ENCODE measurements at regions not wholly inside any gene's neighbourhood (a gene's known extent, or its start where the extent isn't known, plus 50 kb on each side); places are given as distances from the start of the nearest gene placed in this dataset.

DNA sequence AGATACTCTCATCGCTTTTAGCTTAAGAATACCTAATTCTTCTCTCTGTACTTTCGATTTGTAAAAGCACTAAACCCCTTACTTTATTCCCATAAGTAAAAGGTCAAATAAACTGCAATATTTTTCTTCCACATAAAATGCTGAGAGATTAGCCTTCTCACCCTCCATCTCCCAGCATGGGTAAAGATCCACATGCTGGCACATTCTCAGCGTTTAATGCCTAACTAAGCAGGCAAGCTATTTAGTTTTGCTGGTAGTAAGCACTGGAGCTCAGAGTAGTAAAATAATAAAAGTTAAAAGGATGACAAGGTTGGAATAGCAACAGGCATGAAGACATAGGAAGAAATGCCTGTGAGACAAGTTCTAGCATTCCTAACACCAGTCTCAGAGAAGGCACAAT is 65.9 kb upstream of the NEBL start:
- H2AFZ ChIP-seq (ENCODE audit: low read depth, low read length), result no peak overlapping the region
- no peaks in the 10 kb centered on the region for H3K27me3 ChIP-seq (ENCODE audit: insufficient read depth, low read depth, low read length)
- H3F3A ChIP-seq (ENCODE audit: insufficient read depth, low read length, poor library complexity, severe bottlenecking), result no peaks in the 10 kb centered on the region
- H3K9me2 ChIP-seq (ENCODE audit: insufficient read depth, low read length), result no peaks in the 10 kb centered on the region
- no peak overlapping the region for H3K27ac ChIP-seq (ENCODE audit: low read length)
- H3K4me3 ChIP-seq (ENCODE audit: low read length), result no peak overlapping the region
- H4K20me1 ChIP-seq (ENCODE audit: insufficient read depth), result no peaks in the 10 kb centered on the region
- H3K36me3 ChIP-seq (ENCODE audit: insufficient read depth, low read length), result no peaks in the 10 kb centered on the region
- no peaks in the 10 kb centered on the region for H3K9me3 ChIP-seq (ENCODE audit: low read length)
- H3K9ac ChIP-seq (ENCODE audit: low read length), result no peak overlapping the region
- no peaks in the 10 kb centered on the region for H3K79me2 ChIP-seq (replicated peaks; ENCODE audit: insufficient read depth, low read length)
- TF ChIP-seq MXI1 (conservative IDR thresholded peaks at IDR 0.05; ENCODE audit: poor library complexity, severe bottlenecking) (no peak), RAD21 (conservative IDR thresholded peaks at IDR 0.05) (no peak), TAF1 (IDR thresholded peaks at IDR 0.05; ENCODE audit: low read depth) (no peak), EP300 (conservative IDR thresholded peaks at IDR 0.05; ENCODE audit: poor library complexity, severe bottlenecking) (no peak), SMC3 (conservative IDR thresholded peaks at IDR 0.05; ENCODE audit: poor library complexity) (no peak), POLR2AphosphoS5 (IDR thresholded peaks at IDR 0.05) (no peak), CTCF (IDR thresholded peaks at IDR 0.05; ENCODE audit: poor library complexity, severe bottlenecking) (no peak)
- TF ChIP-seq, protein P1, sequence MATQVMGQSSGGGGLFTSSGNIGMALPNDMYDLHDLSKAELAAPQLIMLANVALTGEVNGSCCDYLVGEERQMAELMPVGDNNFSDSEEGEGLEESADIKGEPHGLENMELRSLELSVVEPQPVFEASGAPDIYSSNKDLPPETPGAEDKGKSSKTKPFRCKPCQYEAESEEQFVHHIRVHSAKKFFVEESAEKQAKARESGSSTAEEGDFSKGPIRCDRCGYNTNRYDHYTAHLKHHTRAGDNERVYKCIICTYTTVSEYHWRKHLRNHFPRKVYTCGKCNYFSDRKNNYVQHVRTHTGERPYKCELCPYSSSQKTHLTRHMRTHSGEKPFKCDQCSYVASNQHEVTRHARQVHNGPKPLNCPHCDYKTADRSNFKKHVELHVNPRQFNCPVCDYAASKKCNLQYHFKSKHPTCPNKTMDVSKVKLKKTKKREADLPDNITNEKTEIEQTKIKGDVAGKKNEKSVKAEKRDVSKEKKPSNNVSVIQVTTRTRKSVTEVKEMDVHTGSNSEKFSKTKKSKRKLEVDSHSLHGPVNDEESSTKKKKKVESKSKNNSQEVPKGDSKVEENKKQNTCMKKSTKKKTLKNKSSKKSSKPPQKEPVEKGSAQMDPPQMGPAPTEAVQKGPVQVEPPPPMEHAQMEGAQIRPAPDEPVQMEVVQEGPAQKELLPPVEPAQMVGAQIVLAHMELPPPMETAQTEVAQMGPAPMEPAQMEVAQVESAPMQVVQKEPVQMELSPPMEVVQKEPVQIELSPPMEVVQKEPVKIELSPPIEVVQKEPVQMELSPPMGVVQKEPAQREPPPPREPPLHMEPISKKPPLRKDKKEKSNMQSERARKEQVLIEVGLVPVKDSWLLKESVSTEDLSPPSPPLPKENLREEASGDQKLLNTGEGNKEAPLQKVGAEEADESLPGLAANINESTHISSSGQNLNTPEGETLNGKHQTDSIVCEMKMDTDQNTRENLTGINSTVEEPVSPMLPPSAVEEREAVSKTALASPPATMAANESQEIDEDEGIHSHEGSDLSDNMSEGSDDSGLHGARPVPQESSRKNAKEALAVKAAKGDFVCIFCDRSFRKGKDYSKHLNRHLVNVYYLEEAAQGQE (IDR thresholded peaks at IDR 0.05; ENCODE audit: borderline replicate concordance), result no peak
- H3K4me2 ChIP-seq (ENCODE audit: low read length), result no peak overlapping the region

GRCh38 chr10:20962165-20962564 is 65.1 kb upstream of the NEBL start:
- TF ChIP-seq MXI1 (conservative IDR thresholded peaks at IDR 0.05; ENCODE audit: poor library complexity, severe bottlenecking), result no peak
- TF ChIP-seq RAD21 (conservative IDR thresholded peaks at IDR 0.05), result no peak
- no peak for TF ChIP-seq POLR2AphosphoS5 (IDR thresholded peaks at IDR 0.05)
- TF ChIP-seq CTCF (IDR thresholded peaks at IDR 0.05; ENCODE audit: poor library complexity, severe bottlenecking), result no peak
- TF ChIP-seq SMC3 (conservative IDR thresholded peaks at IDR 0.05; ENCODE audit: poor library complexity), result no peak
- TF ChIP-seq, protein P1 (IDR thresholded peaks at IDR 0.05; ENCODE audit: borderline replicate concordance), result no peak
- no peak for TF ChIP-seq TAF1 (IDR thresholded peaks at IDR 0.05; ENCODE audit: low read depth)
- no peak for TF ChIP-seq EP300 (conservative IDR thresholded peaks at IDR 0.05; ENCODE audit: poor library complexity, severe bottlenecking)
- TF ChIP-seq EZH2 (IDR thresholded peaks at IDR 0.05; ENCODE audit: borderline replicate concordance, insufficient read depth, low read length, poor library complexity, severe bottlenecking), result no peak
- H3K4me3 ChIP-seq (ENCODE audit: low read length), result no peak overlapping the region
- H3K9ac ChIP-seq (ENCODE audit: low read length), result no peak overlapping the region
- H3K9me3 ChIP-seq (ENCODE audit: low read length), result no peaks in the 10 kb centered on the region
- no peaks in the 10 kb centered on the region for H3K27me3 ChIP-seq (ENCODE audit: insufficient read depth, low read depth, low read length)
- no peaks in the 10 kb centered on the region for H3K79me2 ChIP-seq (replicated peaks; ENCODE audit: insufficient read depth, low read length)
- no peak overlapping the region for H3K27ac ChIP-seq (ENCODE audit: low read length)
- no peaks in the 10 kb centered on the region for H4K20me1 ChIP-seq (ENCODE audit: insufficient read depth)
- H2AFZ ChIP-seq (ENCODE audit: low read depth, low read length), result no peak overlapping the region
- H3K9me2 ChIP-seq (ENCODE audit: insufficient read depth, low read length), result no peaks in the 10 kb centered on the region
- H3K36me3 ChIP-seq (ENCODE audit: insufficient read depth, low read length), result no peaks in the 10 kb centered on the region
- no peak overlapping the region for H3K4me2 ChIP-seq (ENCODE audit: low read length)
- no peaks in the 10 kb centered on the region for H3F3A ChIP-seq (ENCODE audit: insufficient read depth, low read length, poor library complexity, severe bottlenecking)
